Sigmoid colon (tissue), 4 donors: ENCODE measurements at regions not wholly inside any gene's neighbourhood (a gene's known extent, or its start where the extent isn't known, plus 50 kb on each side); places are given as distances from the start of the nearest gene placed in this dataset.

Source experiments
- CTCF ChIP-seq, 4 experiments: fragments of 450-650 bp in 3 of 4; fragments of 200-600 bp in 1 of 4; IDR thresholded peaks; one replicate each; pipeline ENCODE4 v1.5.1; 2016 to 2019; ENCODE audit warnings: antibody characterized with exemption in 4 of 4, mild to moderate bottlenecking in 3 of 4, moderate library complexity in 2 of 4
- POLR2A ChIP-seq, 2 donors: fragments of 450-650 bp; IDR thresholded peaks; one replicate each; pipeline ENCODE4 v1.6.1; 2016; ENCODE audit warnings: antibody characterized with exemption in 2 of 2, mild to moderate bottlenecking in 2 of 2, moderate library complexity in 2 of 2
- POLR2AphosphoS5 ChIP-seq, 4 donors: sonication (generic); formaldehyde crosslinking; IDR thresholded peaks; one replicate each; pipeline ENCODE4 v1.6.1; 2017; ENCODE audit warnings: antibody characterized with exemption in 4 of 4

GRCh38 chr2:84236288-84236687 is 222.8 kb downstream of the SUCLG1 start:
- TF ChIP-seq CTCF (IDR thresholded peaks at IDR 0.05): no peak
- TF ChIP-seq POLR2AphosphoS5 (IDR thresholded peaks at IDR 0.05): no peak
- TF ChIP-seq POLR2A (IDR thresholded peaks at IDR 0.05): no peak
